Transverse colon (tissue), 4 donors: ENCODE measurements at regions not wholly inside any gene's neighbourhood (a gene's known extent, or its start where the extent isn't known, plus 50 kb on each side); places are given as distances from the start of the nearest gene placed in this dataset.

Experiments
- EP300 ChIP-seq: sonication (generic); formaldehyde crosslinking; IDR thresholded peaks from one replicate; pipeline ENCODE4 v1.6.1; 2017; ENCODE audit warnings: antibody characterized with exemption, low read depth
- POLR2A ChIP-seq: fragments of 450-650 bp; IDR thresholded peaks from one replicate; pipeline ENCODE4 v1.6.1; 2016; ENCODE audit warnings: antibody characterized with exemption, mild to moderate bottlenecking, moderate library complexity
- POLR2AphosphoS5 ChIP-seq, 3 donors: sonication (generic); formaldehyde crosslinking; IDR thresholded peaks; one replicate each; pipeline ENCODE4 v1.6.1; 2016; ENCODE audit warnings: antibody characterized with exemption in 3 of 3
- TF ChIP-seq, protein P1 (sequence below), 5 experiments: fragments of 200-600 bp in 3 of 5; fragments of 450-650 bp in 2 of 5; sonication (generic) in 3 of 5; IDR thresholded peaks; 1 replicate in 2 of 5; 2 replicates in 3 of 5; pipeline ENCODE4 v1.5.1; 2016 to 2017; ENCODE audit warnings: antibody characterized with exemption in 5 of 5, inconsistent platforms in 3 of 5, mild to moderate bottlenecking in 2 of 5, moderate library complexity in 1 of 5

DNA sequence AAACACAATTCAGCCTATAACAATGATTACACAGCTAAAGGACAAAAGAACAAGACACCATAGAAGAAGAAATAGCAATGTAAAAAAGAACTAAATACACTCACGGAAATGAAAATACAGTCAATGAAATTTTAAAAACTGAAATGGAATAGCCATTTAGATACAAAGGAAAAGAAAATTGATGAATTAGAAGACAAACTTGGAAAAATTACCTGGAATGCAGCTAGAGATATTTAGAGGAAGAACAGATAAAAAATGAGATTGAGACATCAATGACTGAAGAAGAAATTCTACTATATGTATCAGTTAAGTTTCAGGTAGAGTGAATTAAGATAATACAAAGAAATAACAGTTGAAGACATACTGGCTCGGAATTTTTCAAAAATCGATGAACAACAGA lies 430.4 kb upstream of the NR5A2 start:
- TF ChIP-seq, protein P1, sequence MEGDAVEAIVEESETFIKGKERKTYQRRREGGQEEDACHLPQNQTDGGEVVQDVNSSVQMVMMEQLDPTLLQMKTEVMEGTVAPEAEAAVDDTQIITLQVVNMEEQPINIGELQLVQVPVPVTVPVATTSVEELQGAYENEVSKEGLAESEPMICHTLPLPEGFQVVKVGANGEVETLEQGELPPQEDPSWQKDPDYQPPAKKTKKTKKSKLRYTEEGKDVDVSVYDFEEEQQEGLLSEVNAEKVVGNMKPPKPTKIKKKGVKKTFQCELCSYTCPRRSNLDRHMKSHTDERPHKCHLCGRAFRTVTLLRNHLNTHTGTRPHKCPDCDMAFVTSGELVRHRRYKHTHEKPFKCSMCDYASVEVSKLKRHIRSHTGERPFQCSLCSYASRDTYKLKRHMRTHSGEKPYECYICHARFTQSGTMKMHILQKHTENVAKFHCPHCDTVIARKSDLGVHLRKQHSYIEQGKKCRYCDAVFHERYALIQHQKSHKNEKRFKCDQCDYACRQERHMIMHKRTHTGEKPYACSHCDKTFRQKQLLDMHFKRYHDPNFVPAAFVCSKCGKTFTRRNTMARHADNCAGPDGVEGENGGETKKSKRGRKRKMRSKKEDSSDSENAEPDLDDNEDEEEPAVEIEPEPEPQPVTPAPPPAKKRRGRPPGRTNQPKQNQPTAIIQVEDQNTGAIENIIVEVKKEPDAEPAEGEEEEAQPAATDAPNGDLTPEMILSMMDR (IDR thresholded peaks at IDR 0.05): no peak
- TF ChIP-seq POLR2A: no peak
- no peak for TF ChIP-seq POLR2AphosphoS5 (IDR thresholded peaks at IDR 0.05)
- no peak for TF ChIP-seq EP300
